ENCODE measurements at regions not wholly inside any gene's neighbourhood (a gene's known extent, or its start where the extent isn't known, plus 50 kb on each side); places are given as distances from the start of the nearest gene placed in this dataset.

DNA sequence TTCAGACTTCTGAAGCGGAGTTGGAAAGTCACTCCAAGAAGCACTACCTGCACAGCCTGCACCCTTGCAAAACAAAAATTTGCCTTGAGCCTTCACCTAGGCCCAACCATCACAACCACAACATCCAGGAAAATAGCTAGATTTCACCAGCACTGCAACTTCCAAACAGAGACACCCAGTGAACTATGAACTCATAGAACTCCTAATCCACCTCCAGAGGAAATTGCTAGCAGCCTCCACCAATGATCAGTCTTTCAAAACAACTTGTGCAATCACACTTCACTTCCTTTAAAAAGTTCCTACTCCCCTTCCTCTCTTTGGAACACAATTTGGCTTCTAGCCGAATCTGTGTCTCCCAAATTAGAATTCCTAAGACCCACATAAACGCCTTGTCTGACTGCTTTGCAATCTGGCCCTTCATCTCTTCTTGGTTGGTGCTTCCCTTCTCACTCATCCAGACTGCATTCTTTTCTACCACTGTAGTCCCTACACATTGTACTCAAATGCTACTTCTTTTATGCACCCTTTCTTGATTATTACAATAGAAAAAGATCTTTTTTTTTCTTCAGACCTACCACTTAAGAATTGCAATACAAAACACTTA lies 489.2 kb upstream of the ARGLU1 start:
- TF ChIP-seq, protein P1, sequence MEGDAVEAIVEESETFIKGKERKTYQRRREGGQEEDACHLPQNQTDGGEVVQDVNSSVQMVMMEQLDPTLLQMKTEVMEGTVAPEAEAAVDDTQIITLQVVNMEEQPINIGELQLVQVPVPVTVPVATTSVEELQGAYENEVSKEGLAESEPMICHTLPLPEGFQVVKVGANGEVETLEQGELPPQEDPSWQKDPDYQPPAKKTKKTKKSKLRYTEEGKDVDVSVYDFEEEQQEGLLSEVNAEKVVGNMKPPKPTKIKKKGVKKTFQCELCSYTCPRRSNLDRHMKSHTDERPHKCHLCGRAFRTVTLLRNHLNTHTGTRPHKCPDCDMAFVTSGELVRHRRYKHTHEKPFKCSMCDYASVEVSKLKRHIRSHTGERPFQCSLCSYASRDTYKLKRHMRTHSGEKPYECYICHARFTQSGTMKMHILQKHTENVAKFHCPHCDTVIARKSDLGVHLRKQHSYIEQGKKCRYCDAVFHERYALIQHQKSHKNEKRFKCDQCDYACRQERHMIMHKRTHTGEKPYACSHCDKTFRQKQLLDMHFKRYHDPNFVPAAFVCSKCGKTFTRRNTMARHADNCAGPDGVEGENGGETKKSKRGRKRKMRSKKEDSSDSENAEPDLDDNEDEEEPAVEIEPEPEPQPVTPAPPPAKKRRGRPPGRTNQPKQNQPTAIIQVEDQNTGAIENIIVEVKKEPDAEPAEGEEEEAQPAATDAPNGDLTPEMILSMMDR (conservative IDR thresholded peaks at IDR 0.05; ENCODE audit: low read depth, low read length), result no peak
- H3K4me2 ChIP-seq, result no peak overlapping the region
- no peak overlapping the region for H3K4me3 ChIP-seq (IDR thresholded peaks at IDR 0.05; ENCODE audit: insufficient read depth, low read depth, low read length)
- no peak overlapping the region for H3K9ac ChIP-seq
- H2AFZ ChIP-seq (ENCODE audit: low read depth), result no peak overlapping the region
- no peaks in the 10 kb centered on the region for H3K79me2 ChIP-seq (ENCODE audit: insufficient read depth, low read depth)
- no peaks in the 10 kb centered on the region for H3K4me1 ChIP-seq (ENCODE audit: low read depth, poor library complexity, severe bottlenecking)
- no peaks in the 10 kb centered on the region for H3K36me3 ChIP-seq (ENCODE audit: insufficient read depth)
- no peak overlapping the region for H3K27ac ChIP-seq
- no peaks in the 10 kb centered on the region for H3K27me3 ChIP-seq (ENCODE audit: insufficient read depth, low read depth)
- H4K20me1 ChIP-seq (ENCODE audit: insufficient read depth), result no peaks in the 10 kb centered on the region

DNA sequence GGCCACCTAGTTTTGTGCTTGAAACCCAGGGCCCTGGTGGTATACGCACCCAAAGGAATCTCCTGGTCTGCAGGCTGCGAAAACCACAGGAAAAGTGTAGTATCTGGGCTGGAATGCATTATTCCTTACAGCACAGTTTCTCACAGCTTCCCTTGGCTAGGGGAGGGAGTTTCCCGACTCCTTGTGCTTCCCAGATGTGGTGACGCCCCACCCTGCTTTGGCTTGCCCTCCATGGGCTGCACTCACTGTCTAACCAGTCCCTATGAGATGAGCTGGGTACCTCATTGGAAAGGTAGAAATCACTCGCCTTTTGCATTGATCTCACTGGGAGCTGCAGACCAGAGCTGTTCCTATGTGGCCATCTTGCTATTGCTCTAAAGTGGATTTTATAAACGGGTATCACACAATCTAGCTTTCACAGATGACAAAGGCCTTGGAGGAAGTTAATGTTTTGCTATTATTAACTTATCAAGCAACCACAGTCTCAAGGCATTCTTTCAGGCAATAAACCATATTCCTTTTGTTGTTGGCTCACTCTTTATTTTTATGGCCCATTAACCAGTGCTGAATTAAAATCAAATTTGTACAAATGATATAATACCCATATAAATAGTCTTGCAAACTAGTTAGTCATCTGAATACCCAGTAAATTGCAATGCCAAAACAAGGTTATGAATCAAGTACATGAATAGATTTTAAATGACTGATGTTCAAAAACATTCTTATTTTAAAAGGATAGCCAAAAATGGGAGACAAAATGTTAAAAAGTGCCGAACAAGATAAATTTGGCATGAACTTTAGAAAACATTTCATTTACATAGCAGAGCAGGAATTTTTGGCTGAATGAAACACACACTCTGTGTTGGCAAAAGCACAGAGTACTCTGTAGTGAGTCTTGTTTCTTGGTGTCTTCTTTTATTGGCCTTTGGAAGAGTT lies 475.4 kb upstream of the ARGLU1 start:
- Histone ChIP-seq H3K4me3 (IDR thresholded peaks at IDR 0.05; ENCODE audit: insufficient read depth, low read depth, low read length) (no peak overlapping the region), H3K27ac (no peak overlapping the region), H2AFZ (ENCODE audit: low read depth) (no peak overlapping the region), H3K36me3 (ENCODE audit: insufficient read depth) (no peaks in the 10 kb centered on the region), H3K4me1 (ENCODE audit: low read depth, poor library complexity, severe bottlenecking) (no peaks in the 10 kb centered on the region), H4K20me1 (ENCODE audit: insufficient read depth) (no peaks in the 10 kb centered on the region), H3K9ac (no peak overlapping the region), H3K27me3 (ENCODE audit: insufficient read depth, low read depth) (no peaks in the 10 kb centered on the region), H3K79me2 (ENCODE audit: insufficient read depth, low read depth) (no peaks in the 10 kb centered on the region), H3K4me2 (no peak overlapping the region)
- TF ChIP-seq, protein P1 (conservative IDR thresholded peaks at IDR 0.05; ENCODE audit: low read depth, low read length), result no peak

DNA sequence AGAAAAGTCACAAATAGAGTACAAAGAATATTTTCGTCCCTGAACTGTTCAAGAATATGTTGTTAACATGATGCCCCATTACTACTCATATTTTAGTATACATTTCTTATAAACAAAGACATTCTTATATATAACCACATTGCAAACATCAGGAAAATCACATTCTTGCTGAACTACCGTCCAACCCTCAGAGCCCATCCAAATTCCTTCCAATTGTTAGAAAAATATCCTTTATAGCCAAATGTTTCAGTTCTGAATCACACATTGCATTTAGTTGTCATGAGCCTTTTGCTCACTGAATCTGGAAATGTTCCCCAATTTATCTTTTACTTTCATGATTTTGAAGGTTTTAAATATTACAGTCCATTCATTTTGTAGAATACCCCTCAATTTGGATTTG lies 467.8 kb upstream of the ARGLU1 start:
- H3K4me2 ChIP-seq, result no peak overlapping the region
- no peak overlapping the region for H2AFZ ChIP-seq (ENCODE audit: low read depth)
- H4K20me1 ChIP-seq (ENCODE audit: insufficient read depth), result no peaks in the 10 kb centered on the region
- no peak overlapping the region for H3K9ac ChIP-seq
- H3K27ac ChIP-seq, result no peak overlapping the region
- no peak overlapping the region for H3K4me3 ChIP-seq (IDR thresholded peaks at IDR 0.05; ENCODE audit: insufficient read depth, low read depth, low read length)
- TF ChIP-seq, protein P1 (conservative IDR thresholded peaks at IDR 0.05; ENCODE audit: low read depth, low read length), result no peak
- no peaks in the 10 kb centered on the region for H3K36me3 ChIP-seq (ENCODE audit: insufficient read depth)
- H3K79me2 ChIP-seq (ENCODE audit: insufficient read depth, low read depth), result no peaks in the 10 kb centered on the region
- no peaks in the 10 kb centered on the region for H3K27me3 ChIP-seq (ENCODE audit: insufficient read depth, low read depth)
- H3K4me1 ChIP-seq (ENCODE audit: low read depth, poor library complexity, severe bottlenecking), result no peaks in the 10 kb centered on the region

DNA sequence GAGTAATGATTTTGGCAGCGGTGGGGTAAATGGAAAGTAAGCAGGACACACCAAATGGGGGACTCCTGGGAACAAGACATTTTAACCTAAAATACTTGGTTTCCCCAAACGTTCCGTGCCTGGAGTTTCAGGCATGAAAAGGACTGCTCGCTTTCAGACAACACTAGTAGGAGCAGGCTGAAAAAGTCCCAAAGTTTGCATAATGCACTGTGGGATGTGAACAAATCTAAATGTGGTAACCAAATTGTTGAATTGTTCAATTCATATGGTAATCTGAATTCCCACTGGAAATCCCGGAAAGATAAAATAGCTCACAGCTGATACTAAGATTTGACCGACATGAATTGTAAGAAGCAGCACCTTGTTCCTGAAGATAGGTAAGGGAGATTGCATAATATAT lies 467.2 kb upstream of the ARGLU1 start:
- no peaks in the 10 kb centered on the region for H3K27me3 ChIP-seq (ENCODE audit: insufficient read depth, low read depth)
- H2AFZ ChIP-seq (ENCODE audit: low read depth), result no peak overlapping the region
- H3K9ac ChIP-seq, result no peak overlapping the region
- no peaks in the 10 kb centered on the region for H3K4me1 ChIP-seq (ENCODE audit: low read depth, poor library complexity, severe bottlenecking)
- H3K4me3 ChIP-seq (IDR thresholded peaks at IDR 0.05; ENCODE audit: insufficient read depth, low read depth, low read length), result no peak overlapping the region
- no peak overlapping the region for H3K4me2 ChIP-seq
- H3K27ac ChIP-seq, result no peak overlapping the region
- H4K20me1 ChIP-seq (ENCODE audit: insufficient read depth), result no peaks in the 10 kb centered on the region
- H3K36me3 ChIP-seq (ENCODE audit: insufficient read depth), result no peaks in the 10 kb centered on the region
- H3K79me2 ChIP-seq (ENCODE audit: insufficient read depth, low read depth), result no peaks in the 10 kb centered on the region
- TF ChIP-seq, protein P1 (conservative IDR thresholded peaks at IDR 0.05; ENCODE audit: low read depth, low read length), result no peak

All from KMS-11 (cell line).